OCI-LY1 (cell line): ENCODE measurements at regions not wholly inside any gene's neighbourhood (a gene's known extent, or its start where the extent isn't known, plus 50 kb on each side); places are given as distances from the start of the nearest gene placed in this dataset.
A peak's percentile ranks its signal among the peaks of the same experiment; 100 is the strongest.

Experiments used
- H2AFZ ChIP-seq: fragments of 200-600 bp; sonication (generic), shearing (Covaris generic); 2 replicates; pipeline ENCODE4 v1.6.0; 2014; ENCODE audit warnings: antibody characterized with exemption, mild to moderate bottlenecking, low read length
- H3F3A ChIP-seq: fragments of 200-600 bp; sonication (generic), shearing (Covaris generic); 2 replicates; pipeline ENCODE4 v1.6.0; 2014; ENCODE audit warnings: mild to moderate bottlenecking, antibody characterized with exemption, low read length, moderate library complexity; ENCODE audit not compliant: insufficient read depth
- H3K27ac ChIP-seq: fragments of 200-600 bp; sonication (generic); 2 replicates; pipeline ENCODE4 v1.5.1; 2014; ENCODE audit warnings: low read length, mixed run types, mild to moderate bottlenecking, low read depth; ENCODE audit not compliant: poor library complexity, severe bottlenecking
- H3K27me3 ChIP-seq: fragments of 200-600 bp; sonication (generic); 2 replicates; pipeline ENCODE4 v1.6.0; 2014; ENCODE audit warnings: antibody characterized with exemption, mild to moderate bottlenecking, low read length, moderate library complexity; ENCODE audit not compliant: insufficient read depth
- H3K36me3 ChIP-seq: fragments of 200-600 bp; sonication (generic); 2 replicates; pipeline ENCODE4 v1.6.1; 2014; ENCODE audit warnings: mild to moderate bottlenecking, antibody characterized with exemption, low read length, moderate library complexity, mixed read lengths; ENCODE audit not compliant: insufficient read depth
- H3K4me1 ChIP-seq: fragments of 200-600 bp; sonication (generic); 2 replicates; pipeline ENCODE4 v1.5.1; 2014; ENCODE audit warnings: mild to moderate bottlenecking, low read length, moderate library complexity; ENCODE audit not compliant: insufficient read depth, severe bottlenecking
- H3K4me2 ChIP-seq: fragments of 200-600 bp; sonication (generic), shearing (Covaris generic); 2 replicates; pipeline ENCODE4 v1.6.1; 2014; ENCODE audit warnings: low read length
- H3K4me3 ChIP-seq: fragments of 200-600 bp; sonication (generic); 2 replicates; pipeline ENCODE4 v1.5.1; 2014; ENCODE audit warnings: low read length, low read depth, mild to moderate bottlenecking, mixed read lengths; ENCODE audit not compliant: poor library complexity, severe bottlenecking
- H3K79me2 ChIP-seq: fragments of 200-600 bp; shearing (Covaris generic); 2 replicates; pipeline ENCODE4 v1.6.1; 2016; ENCODE audit warnings: mixed run types, low read length, mixed read lengths; ENCODE audit not compliant: insufficient read depth
- H3K9ac ChIP-seq: fragments of 200-600 bp; sonication (generic), shearing (Covaris generic); 2 replicates; pipeline ENCODE4 v1.6.1; 2014; ENCODE audit warnings: mild to moderate bottlenecking, low read length, mixed read lengths
- H3K9me2 ChIP-seq: fragments of 200-600 bp; sonication (generic), shearing (Covaris generic); 2 replicates; pipeline ENCODE4 v1.6.1; 2014; ENCODE audit warnings: low read depth, mild to moderate bottlenecking, low read length, mixed read lengths
- H3K9me3 ChIP-seq: fragments of 200-600 bp; shearing (Covaris generic); 2 replicates; pipeline ENCODE4 v1.6.1; 2014; ENCODE audit warnings: low read length, mixed read lengths
- H4K20me1 ChIP-seq: fragments of 200-600 bp; sonication (generic), shearing (Covaris generic); 2 replicates; pipeline ENCODE4 v1.6.0; 2016; ENCODE audit warnings: mild to moderate bottlenecking, low read length; ENCODE audit not compliant: insufficient read depth
- CTCF ChIP-seq: fragments of 200-600 bp; sonication (generic), shearing (Covaris generic); IDR thresholded peaks from 2 replicates; pipeline ENCODE4 v1.5.1; 2017; ENCODE audit warnings: mild to moderate bottlenecking, antibody characterized with exemption, low read length, moderate library complexity, mixed read lengths
- EZH2 ChIP-seq: fragments of 200-600 bp; sonication (generic), shearing (Covaris generic); IDR thresholded peaks from 2 replicates; pipeline ENCODE4 v1.8.0; 2017; ENCODE audit warnings: borderline replicate concordance, mixed run types, mild to moderate bottlenecking, antibody characterized with exemption, low read length, moderate library complexity, mixed read lengths

GRCh38 chr5:21663082-21663481 lies 1190.1 kb downstream of the CDH12 start:
- H3K9me3 ChIP-seq: no peaks in the 10 kb centered on the region
- H3K9me2 ChIP-seq: no peaks in the 10 kb centered on the region
- H3K4me2 ChIP-seq: no peak overlapping the region
- no peaks in the 10 kb centered on the region for H3F3A ChIP-seq
- no peak overlapping the region for H3K9ac ChIP-seq
- no peaks in the 10 kb centered on the region for H4K20me1 ChIP-seq
- H3K4me3 ChIP-seq: no peak overlapping the region
- TF ChIP-seq EZH2 (no peak), CTCF (peak; percentile 32)
- no peak overlapping the region for H2AFZ ChIP-seq
- no peaks in the 10 kb centered on the region for H3K36me3 ChIP-seq
- H3K79me2 ChIP-seq: no peaks in the 10 kb centered on the region
- H3K4me1 ChIP-seq: no peaks in the 10 kb centered on the region
- H3K27me3 ChIP-seq: no peaks in the 10 kb centered on the region
- no peak overlapping the region for H3K27ac ChIP-seq

DNA sequence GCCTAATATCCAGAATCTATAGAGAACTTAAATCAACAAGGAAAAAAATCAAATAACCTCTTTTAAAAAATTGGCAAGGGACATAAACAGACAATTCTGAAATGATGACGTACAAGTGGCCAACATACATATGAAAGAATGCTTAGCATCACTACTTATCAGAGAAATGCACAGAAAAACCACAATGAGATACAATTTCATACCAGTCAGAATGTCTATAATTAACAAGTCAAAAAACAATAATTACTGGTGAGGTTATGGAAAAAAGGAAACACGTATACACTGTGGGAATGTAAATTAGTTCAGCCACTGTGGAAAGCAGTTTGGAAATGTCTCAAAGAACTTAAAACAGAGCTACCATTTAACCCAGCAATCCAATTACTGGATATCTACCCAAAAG lies 1192.0 kb downstream of the CDH12 start:
- Histone ChIP-seq H4K20me1 (no peaks in the 10 kb centered on the region), H3F3A (no peaks in the 10 kb centered on the region), H3K4me1 (no peaks in the 10 kb centered on the region), H2AFZ (no peak overlapping the region), H3K4me3 (no peak overlapping the region), H3K36me3 (no peaks in the 10 kb centered on the region), H3K79me2 (no peaks in the 10 kb centered on the region), H3K9me2 (no peaks in the 10 kb centered on the region), H3K9me3 (no peaks in the 10 kb centered on the region), H3K27ac (no peak overlapping the region), H3K9ac (no peak overlapping the region), H3K27me3 (no peaks in the 10 kb centered on the region), H3K4me2 (no peak overlapping the region)
- TF ChIP-seq EZH2: no peak
- no peak for TF ChIP-seq CTCF

DNA sequence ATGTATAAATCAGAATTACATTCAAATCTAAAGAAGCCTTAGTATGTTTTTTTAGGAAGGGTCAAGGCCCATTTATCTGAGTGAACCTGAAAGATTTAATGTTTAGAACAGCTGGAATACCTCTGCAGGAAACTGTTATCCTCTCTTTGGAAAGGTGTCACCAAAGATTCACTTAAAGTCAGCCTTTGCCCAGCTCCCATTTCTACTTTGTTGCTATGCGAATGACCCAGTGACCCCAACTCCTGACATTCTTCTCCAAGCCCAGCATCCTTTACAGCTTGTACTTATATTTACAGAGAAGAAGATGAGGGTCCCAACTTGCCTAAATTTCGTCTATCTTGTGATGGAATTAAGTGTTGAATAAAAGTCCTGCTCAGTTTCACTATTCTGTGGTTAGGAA lies 1198.6 kb downstream of the CDH12 start:
- Histone ChIP-seq H3F3A (no peaks in the 10 kb centered on the region), H3K36me3 (no peaks in the 10 kb centered on the region), H2AFZ (no peak overlapping the region), H3K9ac (no peak overlapping the region), H3K4me2 (no peak overlapping the region), H3K79me2 (no peaks in the 10 kb centered on the region), H3K9me2 (no peaks in the 10 kb centered on the region), H3K9me3 (no peaks in the 10 kb centered on the region), H3K27me3 (no peaks in the 10 kb centered on the region), H3K4me3 (no peak overlapping the region), H3K27ac (no peak overlapping the region), H4K20me1 (no peaks in the 10 kb centered on the region), H3K4me1 (no peaks in the 10 kb centered on the region)
- TF ChIP-seq EZH2 (no peak), CTCF (no peak)
